ENCODE measurements at regions not wholly inside any gene's neighbourhood (a gene's known extent, or its start where the extent isn't known, plus 50 kb on each side); places are given as distances from the start of the nearest gene placed in this dataset.

DNA sequence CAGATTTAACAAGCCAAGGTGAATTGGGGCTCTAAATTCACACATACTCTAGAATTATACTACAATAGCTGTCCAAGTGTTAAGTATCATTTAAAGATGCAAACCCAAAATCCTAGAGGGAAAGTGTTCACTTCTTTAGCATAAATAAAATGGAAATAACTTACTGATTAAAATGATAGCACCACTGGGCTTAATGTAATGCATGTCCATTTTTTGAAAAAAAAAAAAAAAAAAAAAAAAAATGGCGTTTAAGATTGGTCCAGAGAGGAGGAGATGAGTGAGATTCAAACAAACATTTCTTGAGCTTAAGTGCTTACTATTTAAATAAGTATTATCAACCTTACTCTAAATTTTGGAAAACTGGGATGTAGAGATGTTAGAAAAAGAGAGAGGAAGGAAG, 251.5 kb upstream of the CWC22 start:
- DNase-seq (ENCODE audit: low read depth): no peak
- TF ChIP-seq, protein P1, sequence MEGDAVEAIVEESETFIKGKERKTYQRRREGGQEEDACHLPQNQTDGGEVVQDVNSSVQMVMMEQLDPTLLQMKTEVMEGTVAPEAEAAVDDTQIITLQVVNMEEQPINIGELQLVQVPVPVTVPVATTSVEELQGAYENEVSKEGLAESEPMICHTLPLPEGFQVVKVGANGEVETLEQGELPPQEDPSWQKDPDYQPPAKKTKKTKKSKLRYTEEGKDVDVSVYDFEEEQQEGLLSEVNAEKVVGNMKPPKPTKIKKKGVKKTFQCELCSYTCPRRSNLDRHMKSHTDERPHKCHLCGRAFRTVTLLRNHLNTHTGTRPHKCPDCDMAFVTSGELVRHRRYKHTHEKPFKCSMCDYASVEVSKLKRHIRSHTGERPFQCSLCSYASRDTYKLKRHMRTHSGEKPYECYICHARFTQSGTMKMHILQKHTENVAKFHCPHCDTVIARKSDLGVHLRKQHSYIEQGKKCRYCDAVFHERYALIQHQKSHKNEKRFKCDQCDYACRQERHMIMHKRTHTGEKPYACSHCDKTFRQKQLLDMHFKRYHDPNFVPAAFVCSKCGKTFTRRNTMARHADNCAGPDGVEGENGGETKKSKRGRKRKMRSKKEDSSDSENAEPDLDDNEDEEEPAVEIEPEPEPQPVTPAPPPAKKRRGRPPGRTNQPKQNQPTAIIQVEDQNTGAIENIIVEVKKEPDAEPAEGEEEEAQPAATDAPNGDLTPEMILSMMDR (IDR thresholded peaks at IDR 0.05; ENCODE audit: low read length, missing control alignments): no peak
- no peak overlapping the region for H3K4me3 ChIP-seq (replicated peaks; ENCODE audit: low read depth, low read length)

DNA sequence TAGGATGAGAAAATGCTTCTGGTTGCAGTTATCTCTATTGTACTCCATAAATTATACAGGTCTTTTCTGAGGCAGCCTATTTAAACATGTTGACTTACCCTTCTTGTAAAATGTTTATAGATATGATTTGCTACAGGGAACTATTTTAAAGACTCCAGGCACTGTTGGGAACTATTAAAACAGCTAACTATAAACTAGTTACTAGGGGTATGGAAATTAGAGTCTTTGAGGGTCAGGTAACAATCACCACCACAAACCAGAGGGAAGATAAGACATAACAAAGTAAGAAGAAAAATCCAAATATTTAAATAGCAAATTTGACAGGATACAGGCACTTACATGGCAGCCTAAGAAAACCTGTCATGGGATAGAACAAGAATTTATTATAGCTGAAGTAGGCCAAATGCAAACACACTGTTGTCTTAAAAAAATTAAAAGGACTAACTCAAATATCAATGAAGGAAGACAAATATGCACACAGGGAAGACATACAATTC, 251.0 kb upstream of the CWC22 start:
- TF ChIP-seq, protein P1 (IDR thresholded peaks at IDR 0.05; ENCODE audit: low read length, missing control alignments): no peak
- no peak for DNase-seq (ENCODE audit: low read depth)
- no peak overlapping the region for H3K4me3 ChIP-seq (replicated peaks; ENCODE audit: low read depth, low read length)

DNA sequence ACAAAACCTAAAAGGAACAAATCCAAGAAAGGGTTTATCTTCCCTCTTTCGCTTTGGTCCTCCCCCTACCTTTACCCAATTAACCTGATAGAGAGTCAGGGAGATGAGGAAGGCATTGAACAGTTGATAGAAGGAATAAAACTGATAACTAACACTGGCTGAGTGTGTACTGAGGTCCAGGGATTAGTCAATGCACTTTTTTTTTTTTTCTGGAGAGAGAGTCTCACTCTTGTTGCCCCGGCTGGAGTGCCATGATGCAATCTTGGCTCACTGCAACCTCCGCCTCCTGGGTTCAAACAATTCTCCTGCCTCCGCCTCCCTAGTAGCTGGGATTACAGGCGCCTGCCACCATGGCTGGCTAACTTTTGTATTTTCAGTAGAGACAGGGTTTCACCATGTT, 250.2 kb upstream of the CWC22 start:
- TF ChIP-seq, protein P1 (IDR thresholded peaks at IDR 0.05; ENCODE audit: low read length, missing control alignments): no peak
- no peak overlapping the region for H3K4me3 ChIP-seq (replicated peaks; ENCODE audit: low read depth, low read length)
- DNase-seq (ENCODE audit: low read depth): no peak

DNA sequence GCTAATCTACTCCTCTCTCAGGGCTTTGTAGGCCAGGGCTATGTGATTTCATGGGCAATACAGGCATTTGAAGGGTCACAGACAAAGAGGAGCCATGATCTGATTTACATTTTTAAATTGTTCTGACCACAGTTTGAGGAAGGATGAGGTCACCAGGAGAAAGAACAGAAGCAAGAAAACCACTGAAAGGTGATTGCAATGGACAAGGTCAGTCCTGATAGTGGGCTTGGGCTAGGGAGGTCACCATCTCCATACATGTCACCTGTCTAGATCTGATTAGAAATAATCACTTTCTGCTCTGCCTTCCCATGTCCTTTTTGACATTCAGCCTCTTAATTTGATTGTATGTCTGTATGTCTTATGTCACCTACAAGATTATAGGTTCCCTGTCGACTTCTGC, 248.9 kb upstream of the CWC22 start:
- H3K4me3 ChIP-seq (replicated peaks; ENCODE audit: low read depth, low read length): no peak overlapping the region
- no peak for DNase-seq (ENCODE audit: low read depth)
- TF ChIP-seq, protein P1 (IDR thresholded peaks at IDR 0.05; ENCODE audit: low read length, missing control alignments): no peak

DNA sequence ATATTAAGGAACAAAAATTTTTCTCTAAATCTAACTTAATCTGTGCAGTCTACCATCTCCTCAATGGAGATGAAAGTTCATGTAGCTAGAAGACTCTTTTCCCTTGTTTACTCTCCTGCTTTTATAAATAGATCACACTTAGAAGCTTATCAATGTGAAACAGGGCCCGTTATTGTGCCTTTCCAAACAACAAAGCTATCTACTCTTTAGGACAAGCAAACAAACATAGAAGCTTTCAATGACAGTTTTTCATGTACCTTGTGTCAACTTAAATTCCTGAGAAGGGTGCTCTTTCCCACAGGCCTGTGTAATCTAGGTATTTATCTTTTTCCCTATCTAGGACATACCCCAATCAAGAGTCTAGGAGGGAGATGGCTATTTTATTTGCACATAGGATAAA, 247.8 kb upstream of the CWC22 start:
- H3K4me3 ChIP-seq (replicated peaks; ENCODE audit: low read depth, low read length): no peak overlapping the region
- no peak for DNase-seq (ENCODE audit: low read depth)
- TF ChIP-seq, protein P1 (IDR thresholded peaks at IDR 0.05; ENCODE audit: low read length, missing control alignments): no peak

DNA sequence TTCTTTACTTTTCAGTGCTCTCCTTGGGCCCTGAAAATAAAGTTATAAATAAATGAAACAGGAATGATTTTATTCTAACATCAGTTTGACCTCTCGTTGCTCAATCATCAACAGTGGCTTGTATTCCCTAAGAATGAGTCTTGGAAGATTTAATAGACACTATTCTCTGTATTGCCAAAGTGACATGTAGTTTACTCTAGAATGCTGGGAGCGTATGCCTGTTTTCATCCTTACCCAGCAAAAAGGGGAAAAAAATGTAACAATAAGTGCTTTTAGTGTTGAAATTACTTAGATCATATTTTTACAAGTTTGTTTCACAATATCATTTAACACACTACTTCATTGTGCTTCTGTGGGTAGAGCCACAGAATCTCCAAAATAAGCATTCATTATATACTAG, 240.6 kb upstream of the CWC22 start:
- no peak overlapping the region for H3K4me3 ChIP-seq (replicated peaks; ENCODE audit: low read depth, low read length)
- TF ChIP-seq, protein P1 (IDR thresholded peaks at IDR 0.05; ENCODE audit: low read length, missing control alignments): no peak
- DNase-seq (ENCODE audit: low read depth): no peak

DNA sequence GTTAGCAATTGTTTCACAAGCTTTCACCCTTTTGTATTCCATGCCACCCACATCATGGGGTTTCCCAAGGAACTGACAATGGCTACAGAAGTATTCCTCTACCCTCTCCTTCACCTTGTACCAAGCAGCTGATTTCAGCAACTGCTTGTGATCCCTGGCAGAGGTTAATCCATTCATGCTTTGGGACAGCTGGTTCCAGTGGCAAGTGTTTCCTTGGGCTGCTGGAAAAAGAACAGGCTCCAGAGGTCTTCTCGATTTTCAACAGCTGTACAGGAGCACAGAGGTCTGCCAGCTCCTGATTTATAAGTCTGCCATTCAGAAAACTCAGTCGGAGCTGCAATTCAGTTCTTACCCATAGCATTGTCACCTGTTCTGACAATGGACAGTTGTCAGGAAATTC, 239.2 kb upstream of the CWC22 start:
- no peak overlapping the region for H3K4me3 ChIP-seq (replicated peaks; ENCODE audit: low read depth, low read length)
- DNase-seq (ENCODE audit: low read depth): no peak
- TF ChIP-seq, protein P1 (IDR thresholded peaks at IDR 0.05; ENCODE audit: low read length, missing control alignments): no peak
